ENCODE measurements at regions not wholly inside any gene's neighbourhood (a gene's known extent, or its start where the extent isn't known, plus 50 kb on each side); places are given as distances from the start of the nearest gene placed in this dataset.
"Not testable (repeated sequence)": the region's sequence is repeated elsewhere in the genome, so short reads cannot be mapped to it uniquely, and the experiment has no call there.

- DNase-seq (ENCODE audit: extremely low read depth in 1 of 11, low read depth in 9 of 11, low spot score in 4 of 11): no peak
These were observed 2282.6 kb downstream of the ARAP2 start for GRCh38 chr4:33961761-33962160.

- DNase-seq (ENCODE audit: extremely low read depth in 1 of 11, low read depth in 9 of 11, low spot score in 4 of 11): no peak
These were observed 2277.5 kb downstream of the ARAP2 start for GRCh38 chr4:33966808-33967207.

- DNase-seq (ENCODE audit: extremely low read depth in 1 of 11, low read depth in 9 of 11, low spot score in 4 of 11): no peak
These were observed 2270.0 kb downstream of the ARAP2 start for GRCh38 chr4:33974270-33974669.

- no peak for DNase-seq (ENCODE audit: extremely low read depth in 1 of 11, low read depth in 9 of 11, low spot score in 4 of 11)
These were observed 2268.3 kb downstream of the ARAP2 start for GRCh38 chr4:33975995-33976394.

GRCh38 chr4:33979781-33980180, 2264.5 kb downstream of the ARAP2 start:
- not testable (repeated sequence) for DNase-seq (ENCODE audit: extremely low read depth in 1 of 11, low read depth in 9 of 11, low spot score in 4 of 11)

- DNase-seq (ENCODE audit: extremely low read depth in 1 of 11, low read depth in 9 of 11, low spot score in 4 of 11): no peak
These were observed 2264.0 kb downstream of the ARAP2 start for GRCh38 chr4:33980361-33980760.

GRCh38 chr4:33989820-33990443, 2254.4 kb downstream of the ARAP2 start:
- DNase-seq (ENCODE audit: extremely low read depth in 1 of 11, low read depth in 9 of 11, low spot score in 4 of 11): no peak

- DNase-seq (ENCODE audit: extremely low read depth in 1 of 11, low read depth in 9 of 11, low spot score in 4 of 11): no peak
These were observed 2248.1 kb downstream of the ARAP2 start for GRCh38 chr4:33996075-33996718.

- DNase-seq (ENCODE audit: extremely low read depth in 1 of 11, low read depth in 9 of 11, low spot score in 4 of 11): no peak
These were observed 2246.0 kb downstream of the ARAP2 start for GRCh38 chr4:33998291-33998690.

- no peak for DNase-seq (ENCODE audit: extremely low read depth in 1 of 11, low read depth in 9 of 11, low spot score in 4 of 11)
These were observed 2244.0 kb downstream of the ARAP2 start for GRCh38 chr4:34000356-34000755.

- not testable (repeated sequence) for DNase-seq (ENCODE audit: extremely low read depth in 1 of 11, low read depth in 9 of 11, low spot score in 4 of 11)
These were observed 2237.8 kb downstream of the ARAP2 start for GRCh38 chr4:34006540-34006939.

GRCh38 chr4:34009951-34010350, 2234.4 kb downstream of the ARAP2 start:
- DNase-seq (ENCODE audit: extremely low read depth in 1 of 11, low read depth in 9 of 11, low spot score in 4 of 11): no peak

- no peak for DNase-seq (ENCODE audit: extremely low read depth in 1 of 11, low read depth in 9 of 11, low spot score in 4 of 11)
These were observed 2233.4 kb downstream of the ARAP2 start for GRCh38 chr4:34010751-34011519.

- no peak for DNase-seq (ENCODE audit: extremely low read depth in 1 of 11, low read depth in 9 of 11, low spot score in 4 of 11)
These were observed 2209.1 kb downstream of the ARAP2 start for GRCh38 chr4:34035225-34035624.

GRCh38 chr4:34037280-34037679, 2207.0 kb downstream of the ARAP2 start:
- DNase-seq (ENCODE audit: extremely low read depth in 1 of 11, low read depth in 9 of 11, low spot score in 4 of 11): no peak

- no peak for DNase-seq (ENCODE audit: extremely low read depth in 1 of 11, low read depth in 9 of 11, low spot score in 4 of 11)
These were observed 2204.5 kb downstream of the ARAP2 start for GRCh38 chr4:34039766-34040165.

GRCh38 chr4:34043131-34043530, 2201.2 kb downstream of the ARAP2 start:
- no peak for DNase-seq (ENCODE audit: extremely low read depth in 1 of 11, low read depth in 9 of 11, low spot score in 4 of 11)

- DNase-seq (ENCODE audit: extremely low read depth in 1 of 11, low read depth in 9 of 11, low spot score in 4 of 11): no peak
These were observed 2197.7 kb downstream of the ARAP2 start for GRCh38 chr4:34046580-34046979.

- no peak for DNase-seq (ENCODE audit: extremely low read depth in 1 of 11, low read depth in 9 of 11, low spot score in 4 of 11)
These were observed 2197.0 kb downstream of the ARAP2 start for GRCh38 chr4:34047363-34047762.

GRCh38 chr4:34066126-34066525, 2178.2 kb downstream of the ARAP2 start:
- DNase-seq (ENCODE audit: extremely low read depth in 1 of 11, low read depth in 9 of 11, low spot score in 4 of 11): no peak
